GM12891 (cell line): ENCODE measurements at regions not wholly inside any gene's neighbourhood (a gene's known extent, or its start where the extent isn't known, plus 50 kb on each side); places are given as distances from the start of the nearest gene placed in this dataset.

Experiments
- POLR2A ChIP-seq: IDR thresholded peaks from 2 replicates; pipeline ENCODE4 v1.6.1; 2011; ENCODE audit warnings: low read depth, low read length, control low read depth
- POLR2AphosphoS5 ChIP-seq: IDR thresholded peaks from 2 replicates; pipeline ENCODE4 v1.6.1; 2011; ENCODE audit warnings: low read depth, low read length, control low read depth
- POU2F2 ChIP-seq: IDR thresholded peaks from 2 replicates; pipeline ENCODE4 v1.6.1; 2011; ENCODE audit warnings: low read depth, mild to moderate bottlenecking, control low read depth, low read length, moderate library complexity

DNA sequence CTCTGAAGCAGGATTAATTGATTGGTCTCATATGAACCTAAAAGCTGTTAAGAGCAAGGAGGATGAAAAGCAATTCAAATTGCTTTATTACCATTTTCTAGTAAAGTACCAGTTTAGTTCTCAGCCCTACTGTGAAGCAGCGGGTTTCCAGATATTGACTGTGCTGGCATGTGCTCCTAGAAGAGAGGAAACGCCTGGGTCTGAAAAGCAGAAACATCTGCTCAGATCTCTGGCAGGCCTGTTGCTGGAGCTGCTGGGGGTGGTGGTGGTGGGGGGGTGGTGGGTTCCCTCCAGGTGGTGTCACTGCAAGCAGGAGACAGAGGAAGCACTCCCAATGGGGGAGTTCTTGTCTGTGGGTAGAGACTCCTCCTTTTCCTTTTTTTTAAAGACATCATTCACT lies 105.5 kb upstream of the ZNF462 start:
- TF ChIP-seq POLR2AphosphoS5 (no peak), POLR2A (no peak), POU2F2 (no peak)
